Bronchial epithelial cell (primary cell): ENCODE measurements at regions not wholly inside any gene's neighbourhood (a gene's known extent, or its start where the extent isn't known, plus 50 kb on each side); places are given as distances from the start of the nearest gene placed in this dataset.

Experiments
- DNase-seq: peaks from one replicate; pipeline ENCODE4 v3.0.0-alpha.2; 2010; ENCODE audit warnings: low read depth
- FAIRE-seq: peaks from 2 replicates; lab custom pipeline; 2011; peaks lifted over from hg19 to GRCh38; lab: Jason Lieb, UNC
- H3K27me3 ChIP-seq: 2 replicates; pipeline ENCODE4 v1.5.1; 2011; ENCODE audit warnings: low read length; ENCODE audit not compliant: control insufficient read depth, insufficient read depth
- H3K36me3 ChIP-seq: 2 replicates; pipeline ENCODE4 v1.5.1; 2011; ENCODE audit warnings: low read length; ENCODE audit not compliant: control insufficient read depth, insufficient read depth
- H3K4me3 ChIP-seq: 2 replicates; pipeline ENCODE4 v1.5.1; 2011; ENCODE audit warnings: mild to moderate bottlenecking, low read depth, low read length, control low read depth
- TF ChIP-seq, protein P1 (sequence below): IDR thresholded peaks from 2 replicates; pipeline ENCODE4 v1.5.1; 2011; ENCODE audit warnings: mild to moderate bottlenecking, moderate library complexity, low read length, control low read depth, inconsistent platforms; ENCODE audit not compliant: insufficient read depth, severe bottlenecking

DNA sequence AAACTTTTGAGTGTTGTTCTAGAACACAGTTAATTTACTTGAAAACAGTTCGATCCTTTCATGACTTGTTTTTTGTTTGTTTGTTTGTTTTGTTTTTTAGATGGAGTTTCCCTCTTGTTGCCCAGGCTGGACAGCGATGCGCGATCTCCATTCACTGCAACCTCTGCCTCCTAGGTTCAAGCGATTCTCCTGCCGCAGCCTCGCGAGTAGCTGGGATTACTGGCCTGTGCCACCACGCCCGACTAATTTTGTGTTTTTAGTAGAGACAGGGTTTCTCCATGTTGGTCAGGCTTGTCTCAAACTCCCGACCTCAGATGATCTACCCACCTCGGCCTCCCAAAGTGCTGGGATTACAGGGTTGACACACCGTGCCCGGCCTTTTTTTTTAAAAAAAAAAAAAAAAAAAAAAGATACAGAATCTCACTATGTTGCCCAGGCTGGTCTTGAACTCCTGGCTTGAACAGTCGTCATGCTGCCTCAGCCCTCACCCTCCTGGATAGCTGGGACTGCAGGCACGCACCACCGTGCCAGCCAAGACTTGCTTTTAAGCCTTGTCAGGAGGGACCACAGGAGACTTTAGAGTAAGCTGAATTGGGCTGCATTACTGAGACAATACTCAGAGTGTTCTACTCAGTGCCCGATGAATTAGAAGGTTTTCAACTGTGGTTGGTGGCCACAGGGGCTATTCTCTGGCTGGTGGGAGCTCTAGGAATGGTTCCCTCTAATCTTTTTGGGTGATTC lies 76.7 kb upstream of the SLC22A16 start:
- TF ChIP-seq, protein P1, sequence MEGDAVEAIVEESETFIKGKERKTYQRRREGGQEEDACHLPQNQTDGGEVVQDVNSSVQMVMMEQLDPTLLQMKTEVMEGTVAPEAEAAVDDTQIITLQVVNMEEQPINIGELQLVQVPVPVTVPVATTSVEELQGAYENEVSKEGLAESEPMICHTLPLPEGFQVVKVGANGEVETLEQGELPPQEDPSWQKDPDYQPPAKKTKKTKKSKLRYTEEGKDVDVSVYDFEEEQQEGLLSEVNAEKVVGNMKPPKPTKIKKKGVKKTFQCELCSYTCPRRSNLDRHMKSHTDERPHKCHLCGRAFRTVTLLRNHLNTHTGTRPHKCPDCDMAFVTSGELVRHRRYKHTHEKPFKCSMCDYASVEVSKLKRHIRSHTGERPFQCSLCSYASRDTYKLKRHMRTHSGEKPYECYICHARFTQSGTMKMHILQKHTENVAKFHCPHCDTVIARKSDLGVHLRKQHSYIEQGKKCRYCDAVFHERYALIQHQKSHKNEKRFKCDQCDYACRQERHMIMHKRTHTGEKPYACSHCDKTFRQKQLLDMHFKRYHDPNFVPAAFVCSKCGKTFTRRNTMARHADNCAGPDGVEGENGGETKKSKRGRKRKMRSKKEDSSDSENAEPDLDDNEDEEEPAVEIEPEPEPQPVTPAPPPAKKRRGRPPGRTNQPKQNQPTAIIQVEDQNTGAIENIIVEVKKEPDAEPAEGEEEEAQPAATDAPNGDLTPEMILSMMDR, result no peak
- FAIRE-seq (no peak), DNase-seq (no peak)
- Histone ChIP-seq H3K36me3 (no peaks in the 10 kb centered on the region), H3K4me3 (no peak overlapping the region), H3K27me3 (no peaks in the 10 kb centered on the region)

DNA sequence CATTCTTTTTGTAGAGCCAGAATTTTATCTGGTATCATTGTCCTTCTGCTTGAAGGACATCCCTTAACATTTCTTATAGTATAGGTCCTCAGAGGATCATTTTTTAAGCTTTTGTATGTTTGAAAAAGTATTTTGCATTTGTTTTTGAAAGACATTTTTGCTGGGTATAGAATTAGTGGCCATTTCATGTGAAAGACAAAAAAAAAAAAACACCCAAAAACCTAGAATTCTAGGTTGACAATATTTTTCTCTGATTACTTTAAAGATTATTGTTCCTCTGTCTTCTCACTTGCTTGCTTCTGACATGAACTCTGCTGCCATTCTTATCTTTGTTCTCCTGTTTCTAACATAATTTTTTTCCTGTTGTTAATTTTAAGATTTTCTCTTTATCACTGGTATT lies 75.7 kb upstream of the SLC22A16 start:
- no peaks in the 10 kb centered on the region for H3K27me3 ChIP-seq
- FAIRE-seq, result no peak
- no peaks in the 10 kb centered on the region for H3K36me3 ChIP-seq
- no peak for DNase-seq
- TF ChIP-seq, protein P1, result no peak
- no peak overlapping the region for H3K4me3 ChIP-seq

GRCh38 chr6:110551088-110551487 lies 74.7 kb upstream of the SLC22A16 start:
- Histone ChIP-seq H3K4me3 (no peak overlapping the region), H3K27me3 (no peaks in the 10 kb centered on the region), H3K36me3 (no peaks in the 10 kb centered on the region)
- no peak for DNase-seq
- FAIRE-seq, result no peak
- TF ChIP-seq, protein P1, result no peak

DNA sequence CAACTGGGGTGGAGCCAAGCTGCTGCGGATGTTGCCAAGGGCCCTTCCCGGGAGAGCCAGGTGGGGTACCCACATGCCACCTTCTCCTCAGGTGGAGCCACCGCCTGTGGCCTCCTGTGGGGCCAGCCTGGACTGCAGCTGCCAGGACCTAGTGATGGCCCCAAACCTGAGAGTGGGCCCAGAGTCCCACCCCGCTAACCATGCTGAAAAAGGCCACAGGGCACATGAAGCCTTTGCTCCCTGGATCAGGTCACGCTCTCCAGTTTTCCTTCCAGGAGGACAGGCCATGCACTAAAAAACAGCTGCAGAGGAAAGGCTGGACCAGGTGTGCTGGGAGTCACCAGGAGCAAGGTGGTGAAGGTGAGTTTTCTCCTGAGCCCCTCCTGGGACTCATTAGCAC lies 73.9 kb upstream of the SLC22A16 start:
- H3K27me3 ChIP-seq, result no peaks in the 10 kb centered on the region
- TF ChIP-seq, protein P1, result no peak
- H3K4me3 ChIP-seq, result no peak overlapping the region
- no peaks in the 10 kb centered on the region for H3K36me3 ChIP-seq
- FAIRE-seq, result no peak
- DNase-seq, result no peak

- FAIRE-seq, result no peak
- TF ChIP-seq, protein P1, result no peak
- Histone ChIP-seq H3K36me3 (no peaks in the 10 kb centered on the region), H3K4me3 (no peak overlapping the region), H3K27me3 (no peaks in the 10 kb centered on the region)
- no peak for DNase-seq
These were observed 72.9 kb upstream of the SLC22A16 start for GRCh38 chr6:110549277-110549676.
